Left renal pelvis (tissue), 4 donors: ENCODE measurements at regions not wholly inside any gene's neighbourhood (a gene's known extent, or its start where the extent isn't known, plus 50 kb on each side); places are given as distances from the start of the nearest gene placed in this dataset.
A peak's percentile ranks its signal among the peaks of the same experiment; 100 is the strongest.

ENCODE experiments used
- DNase-seq, 4 donors: peaks; one replicate each; pipeline ENCODE4 v3.0.0-alpha.2; 2013; ENCODE audit warnings: low read depth in 4 of 4, low spot score in 3 of 4

GRCh38 chr4:4695497-4695896 lies 153.6 kb upstream of the STX18 start:
- DNase-seq, result no peak

- DNase-seq, result no peak
These were observed 153.0 kb upstream of the STX18 start for GRCh38 chr4:4694827-4695226.

- peak in 2 of 4 donors; percentile 35 to 47 for DNase-seq
These were observed 152.5 kb upstream of the STX18 start for GRCh38 chr4:4694296-4694772.

GRCh38 chr4:4693755-4694295 lies 152.0 kb upstream of the STX18 start:
- no peak for DNase-seq

GRCh38 chr4:4693258-4693657 lies 151.4 kb upstream of the STX18 start:
- no peak for DNase-seq

- DNase-seq, result no peak
These were observed 149.0 kb upstream of the STX18 start for GRCh38 chr4:4690854-4691253.

- no peak for DNase-seq
These were observed 148.0 kb upstream of the STX18 start for GRCh38 chr4:4689694-4690440.

GRCh38 chr4:4687935-4688727 lies 146.3 kb upstream of the STX18 start:
- no peak for DNase-seq

- no peak for DNase-seq
These were observed 145.3 kb upstream of the STX18 start for GRCh38 chr4:4687100-4687499.

GRCh38 chr4:4685810-4686795 lies 144.3 kb upstream of the STX18 start:
- no peak for DNase-seq

GRCh38 chr4:4681653-4682052 lies 139.8 kb upstream of the STX18 start:
- DNase-seq, result no peak

- DNase-seq, result no peak
These were observed 138.9 kb upstream of the STX18 start for GRCh38 chr4:4680758-4681157.

- no peak for DNase-seq
These were observed 138.4 kb upstream of the STX18 start for GRCh38 chr4:4680243-4680642.

- no peak for DNase-seq
These were observed 136.0 kb upstream of the STX18 start for GRCh38 chr4:4677556-4678522.

GRCh38 chr4:4675641-4676040 lies 133.8 kb upstream of the STX18 start:
- DNase-seq, result no peak

GRCh38 chr4:4675051-4675581 lies 133.3 kb upstream of the STX18 start:
- no peak for DNase-seq

GRCh38 chr4:4673070-4673469 lies 131.2 kb upstream of the STX18 start:
- no peak for DNase-seq

- no peak for DNase-seq
These were observed 130.6 kb upstream of the STX18 start for GRCh38 chr4:4672402-4672801.

GRCh38 chr4:4671774-4672349 lies 130.0 kb upstream of the STX18 start:
- no peak for DNase-seq
